AG04450 (cell line): ENCODE measurements at regions not wholly inside any gene's neighbourhood (a gene's known extent, or its start where the extent isn't known, plus 50 kb on each side); places are given as distances from the start of the nearest gene placed in this dataset.

Experiments used
- CTCF ChIA-PET: fragments of 300-600, 350-600 bp; formaldehyde crosslinking; extraction: SDS; loops from one replicate; lab custom pipeline; 2022; ENCODE audit warnings: antibody characterized with exemption, inconsistent platforms; lab: Charles Lee
- POLR2A ChIA-PET: fragments of 350-600 bp; formaldehyde crosslinking; extraction: SDS; loops from one replicate; lab custom pipeline; 2021; ENCODE audit warnings: antibody characterized with exemption, inconsistent platforms; lab: Yijun Ruan, JAX
- DNase-seq: peaks from one replicate; pipeline ENCODE4 v3.0.0-alpha.2; 2011; ENCODE audit warnings: low read depth, low spot score
- H3K27ac ChIP-seq: one replicate; pipeline ENCODE4 v1.5.1; 2012; ENCODE audit warnings: low read depth, low read length, control low read depth
- H3K27me3 ChIP-seq: one replicate; pipeline ENCODE4 v1.6.0; 2012; ENCODE audit warnings: low read length; ENCODE audit not compliant: control insufficient read depth, insufficient read depth
- H3K4me3 ChIP-seq: 2 replicates; pipeline ENCODE4 v1.5.1; 2011; ENCODE audit warnings: mild to moderate bottlenecking, low read depth, low read length, control low read depth
- H3K9me3 ChIP-seq: 2 replicates; pipeline ENCODE4 v1.5.1; 2012; ENCODE audit warnings: low read length; ENCODE audit not compliant: control insufficient read depth, insufficient read depth
- CTCF ChIP-seq: IDR thresholded peaks from 2 replicates; pipeline ENCODE4 v1.5.1; 2011; ENCODE audit warnings: low read depth, low read length, control low read depth, inconsistent platforms

GRCh38 chr9:105883847-105884246 is 189.5 kb downstream of the TMEM38B start:
- no peak overlapping the region for H3K27ac ChIP-seq
- DNase-seq: no peak
- no peaks in the 10 kb centered on the region for H3K27me3 ChIP-seq
- H3K4me3 ChIP-seq: no peak overlapping the region
- TF ChIP-seq CTCF: no peak
- ChIA-PET POLR2A (no interaction called here), CTCF (interaction anchor here (1.3 kb wide), 3 partner anchors 26 to 275 kb away, joined by 3 to 9 read pairs (median 3); no protein-coding TSS in a partner anchor)
- no peaks in the 10 kb centered on the region for H3K9me3 ChIP-seq

- CTCF ChIA-PET: interaction anchor here (1.3 kb wide), 3 partner anchors 26 to 275 kb away, joined by 3 to 9 read pairs (median 3); no protein-coding TSS in a partner anchor
- no peak for TF ChIP-seq CTCF
- no peak for DNase-seq
- Histone ChIP-seq H3K27ac (no peak overlapping the region), H3K9me3 (no peaks in the 10 kb centered on the region), H3K4me3 (no peak overlapping the region), H3K27me3 (no peaks in the 10 kb centered on the region)
- POLR2A ChIA-PET: no interaction called here
These were observed 190.1 kb downstream of the TMEM38B start for GRCh38 chr9:105884416-105884815.

- POLR2A ChIA-PET: no interaction called here
These were observed 191.8 kb downstream of the TMEM38B start for GRCh38 chr9:105886136-105886535.

GRCh38 chr9:105887679-105888078 is 193.3 kb downstream of the TMEM38B start:
- POLR2A ChIA-PET: no interaction called here
- CTCF ChIA-PET: no interaction called here

More at GRCh38 chr9:105886136-105886535, 191.8 kb downstream of the TMEM38B start:
- CTCF ChIA-PET: no interaction called here
- H3K27me3 ChIP-seq: no peaks in the 10 kb centered on the region
- TF ChIP-seq CTCF: no peak
- no peak for DNase-seq
- no peak overlapping the region for H3K27ac ChIP-seq
- H3K4me3 ChIP-seq: no peak overlapping the region
- H3K9me3 ChIP-seq: no peaks in the 10 kb centered on the region

More at GRCh38 chr9:105887679-105888078, 193.3 kb downstream of the TMEM38B start:
- DNase-seq: no peak
- TF ChIP-seq CTCF: no peak
- Histone ChIP-seq H3K27me3 (no peaks in the 10 kb centered on the region), H3K27ac (no peak overlapping the region), H3K4me3 (no peak overlapping the region), H3K9me3 (no peaks in the 10 kb centered on the region)
